Stimulated activated memory B cell treated with anti-CD40 and anti-IgM and Interleukin-4, amounts not matched to agents 10 μg/mL and 1 μg/mL and 100 μg/mL, for 72 hours (primary cell): ENCODE measurements at regions not wholly inside any gene's neighbourhood (a gene's known extent, or its start where the extent isn't known, plus 50 kb on each side); places are given as distances from the start of the nearest gene placed in this dataset.

Experiments
- ATAC-seq: fragments of 150-1000 bp; cut with Tn5 transposase; 2 replicates; pipeline ENCODE4 v1.10.0; 2021
- H3K27ac Mint-ChIP-seq: one replicate; pipeline ENCODE4 v1.8.0; 2022; ENCODE audit warnings: mild to moderate bottlenecking, mixed read lengths
- H3K27me3 Mint-ChIP-seq: one replicate; pipeline ENCODE4 v1.8.0; 2022; ENCODE audit warnings: mixed read lengths
- H3K36me3 Mint-ChIP-seq: one replicate; pipeline ENCODE4 v1.8.0; 2022; ENCODE audit warnings: mixed read lengths
- H3K4me1 Mint-ChIP-seq: one replicate; pipeline ENCODE4 v1.8.0; 2022; ENCODE audit warnings: mixed read lengths
- H3K4me3 Mint-ChIP-seq: one replicate; pipeline ENCODE4 v1.8.0; 2022; ENCODE audit warnings: mild to moderate bottlenecking, moderate library complexity, mixed read lengths
- H3K9me3 Mint-ChIP-seq: one replicate; pipeline ENCODE4 v1.8.0; 2022; ENCODE audit warnings: mixed read lengths

- Mint-ChIP-seq H3K27me3 (peaks cover 30% of the 10 kb centered on the region), H3K36me3 (no peaks in the 10 kb centered on the region), H3K9me3 (no peaks in the 10 kb centered on the region), H3K27ac (no peak overlapping the region), H3K4me1 (no peaks in the 10 kb centered on the region), H3K4me3 (no peak overlapping the region)
- no peak for ATAC-seq
These were observed 311.2 kb downstream of the AACS start for GRCh38 chr12:125376422-125376821.

- Mint-ChIP-seq H3K36me3 (no peaks in the 10 kb centered on the region), H3K4me1 (no peaks in the 10 kb centered on the region), H3K27me3 (peaks cover 30% of the 10 kb centered on the region), H3K27ac (no peak overlapping the region), H3K9me3 (no peaks in the 10 kb centered on the region), H3K4me3 (no peak overlapping the region)
- no peak for ATAC-seq
These were observed 311.9 kb downstream of the AACS start for GRCh38 chr12:125377093-125377492.

DNA sequence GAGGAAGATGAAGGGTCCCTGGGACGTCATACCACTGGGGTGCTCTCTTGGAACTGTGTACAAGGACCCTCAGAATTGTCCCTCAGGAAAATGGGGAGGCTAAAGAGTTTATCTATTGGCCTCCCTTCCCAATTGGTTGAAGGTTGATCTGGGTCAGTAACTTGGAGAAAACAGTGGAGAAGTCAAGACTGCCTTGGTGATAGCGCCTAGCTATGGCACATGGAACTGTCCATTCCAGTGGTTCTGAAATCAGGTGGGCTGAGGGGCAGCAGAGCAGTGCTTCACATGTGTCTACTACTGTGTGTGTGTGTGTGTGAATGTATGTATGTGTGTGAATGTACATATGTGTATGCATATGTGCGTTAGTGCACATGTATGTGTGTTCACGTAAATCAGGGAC is 316.1 kb downstream of the AACS start:
- ATAC-seq: no peak
- H3K27ac Mint-ChIP-seq: no peak overlapping the region
- H3K4me1 Mint-ChIP-seq: no peaks in the 10 kb centered on the region
- no peaks in the 10 kb centered on the region for H3K9me3 Mint-ChIP-seq
- H3K36me3 Mint-ChIP-seq: no peaks in the 10 kb centered on the region
- no peak overlapping the region for H3K4me3 Mint-ChIP-seq
- peaks cover 35% of the 10 kb centered on the region for H3K27me3 Mint-ChIP-seq

- Mint-ChIP-seq H3K27me3 (peaks cover 24% of the 10 kb centered on the region), H3K36me3 (no peaks in the 10 kb centered on the region), H3K9me3 (no peaks in the 10 kb centered on the region), H3K4me1 (no peaks in the 10 kb centered on the region), H3K27ac (no peak overlapping the region), H3K4me3 (no peak overlapping the region)
- ATAC-seq: no peak
These were observed 317.7 kb downstream of the AACS start for GRCh38 chr12:125382926-125383325.

- Mint-ChIP-seq H3K4me3 (no peak overlapping the region), H3K27me3 (peaks cover 20% of the 10 kb centered on the region), H3K36me3 (no peaks in the 10 kb centered on the region), H3K4me1 (no peaks in the 10 kb centered on the region), H3K9me3 (peaks cover 3% of the 10 kb centered on the region), H3K27ac (no peak overlapping the region)
- ATAC-seq: no peak
These were observed 321.4 kb downstream of the AACS start for GRCh38 chr12:125386652-125387051.

GRCh38 chr12:125387206-125387605 is 322.0 kb downstream of the AACS start:
- Mint-ChIP-seq H3K4me3 (no peak overlapping the region), H3K9me3 (peaks cover 3% of the 10 kb centered on the region), H3K27me3 (peaks cover 20% of the 10 kb centered on the region), H3K4me1 (no peaks in the 10 kb centered on the region), H3K36me3 (no peaks in the 10 kb centered on the region), H3K27ac (no peak overlapping the region)
- no peak for ATAC-seq

GRCh38 chr12:125389061-125389697 is 323.9 kb downstream of the AACS start:
- H3K27me3 Mint-ChIP-seq: peaks cover 20% of the 10 kb centered on the region
- no peak for ATAC-seq
- H3K27ac Mint-ChIP-seq: no peak overlapping the region

DNA sequence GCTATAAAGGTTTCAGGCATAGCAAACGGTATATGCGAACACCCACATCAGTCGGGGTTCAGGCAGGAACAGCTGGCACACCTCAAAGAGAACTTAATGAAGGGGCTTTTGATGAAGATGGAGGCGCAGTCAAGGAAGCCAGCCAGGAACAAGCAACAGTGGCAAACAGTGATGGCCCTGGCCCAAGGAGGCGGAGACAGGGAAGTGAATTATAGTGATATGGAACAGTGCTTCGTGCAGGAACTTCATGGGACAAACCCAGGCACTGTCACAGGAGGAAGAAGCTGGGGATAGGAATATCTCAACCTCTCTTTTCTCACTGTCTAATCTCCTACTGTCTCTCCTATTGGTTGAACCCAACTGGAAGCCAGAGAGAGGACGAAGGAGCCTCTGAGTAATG is 328.3 kb downstream of the AACS start:
- no peak for ATAC-seq
- Mint-ChIP-seq H3K27me3 (no peaks in the 10 kb centered on the region), H3K9me3 (peaks cover 11% of the 10 kb centered on the region), H3K4me3 (no peak overlapping the region), H3K27ac (no peak overlapping the region), H3K4me1 (no peaks in the 10 kb centered on the region), H3K36me3 (no peaks in the 10 kb centered on the region)

More at GRCh38 chr12:125389061-125389697, 323.9 kb downstream of the AACS start:
- Mint-ChIP-seq H3K9me3 (peaks cover 3% of the 10 kb centered on the region), H3K4me3 (no peak overlapping the region), H3K36me3 (no peaks in the 10 kb centered on the region), H3K4me1 (no peaks in the 10 kb centered on the region)

GRCh38 chr12:125395583-125396215 is 330.5 kb downstream of the AACS start:
- Mint-ChIP-seq H3K27me3 (no peaks in the 10 kb centered on the region), H3K4me1 (no peaks in the 10 kb centered on the region), H3K9me3 (peaks cover 18% of the 10 kb centered on the region), H3K36me3 (no peaks in the 10 kb centered on the region), H3K4me3 (no peak overlapping the region), H3K27ac (no peak overlapping the region)
- no peak for ATAC-seq

DNA sequence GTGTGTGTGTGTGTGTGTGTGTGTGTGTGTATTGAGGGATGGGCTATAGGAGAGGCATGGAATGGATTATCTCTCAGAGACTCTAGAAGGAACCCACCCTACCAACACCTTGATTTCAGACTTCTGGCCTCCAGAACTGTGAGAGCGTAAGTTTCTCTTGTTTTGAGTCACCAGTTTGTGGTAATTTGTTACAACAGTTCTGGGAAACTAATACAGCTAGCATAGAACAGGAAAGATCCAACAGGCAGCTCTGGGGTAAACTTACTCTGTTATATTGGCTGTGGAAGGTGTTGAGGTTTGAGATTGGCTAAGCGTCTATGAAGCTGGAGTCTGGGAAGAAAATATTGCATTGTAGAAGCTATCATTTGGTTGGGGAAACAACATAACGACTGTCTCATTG is 334.3 kb downstream of the AACS start:
- Mint-ChIP-seq H3K4me3 (no peak overlapping the region), H3K36me3 (no peaks in the 10 kb centered on the region), H3K27me3 (peaks cover 10% of the 10 kb centered on the region), H3K4me1 (no peaks in the 10 kb centered on the region), H3K27ac (no peak overlapping the region), H3K9me3 (peaks cover 25% of the 10 kb centered on the region)
- ATAC-seq: no peak

DNA sequence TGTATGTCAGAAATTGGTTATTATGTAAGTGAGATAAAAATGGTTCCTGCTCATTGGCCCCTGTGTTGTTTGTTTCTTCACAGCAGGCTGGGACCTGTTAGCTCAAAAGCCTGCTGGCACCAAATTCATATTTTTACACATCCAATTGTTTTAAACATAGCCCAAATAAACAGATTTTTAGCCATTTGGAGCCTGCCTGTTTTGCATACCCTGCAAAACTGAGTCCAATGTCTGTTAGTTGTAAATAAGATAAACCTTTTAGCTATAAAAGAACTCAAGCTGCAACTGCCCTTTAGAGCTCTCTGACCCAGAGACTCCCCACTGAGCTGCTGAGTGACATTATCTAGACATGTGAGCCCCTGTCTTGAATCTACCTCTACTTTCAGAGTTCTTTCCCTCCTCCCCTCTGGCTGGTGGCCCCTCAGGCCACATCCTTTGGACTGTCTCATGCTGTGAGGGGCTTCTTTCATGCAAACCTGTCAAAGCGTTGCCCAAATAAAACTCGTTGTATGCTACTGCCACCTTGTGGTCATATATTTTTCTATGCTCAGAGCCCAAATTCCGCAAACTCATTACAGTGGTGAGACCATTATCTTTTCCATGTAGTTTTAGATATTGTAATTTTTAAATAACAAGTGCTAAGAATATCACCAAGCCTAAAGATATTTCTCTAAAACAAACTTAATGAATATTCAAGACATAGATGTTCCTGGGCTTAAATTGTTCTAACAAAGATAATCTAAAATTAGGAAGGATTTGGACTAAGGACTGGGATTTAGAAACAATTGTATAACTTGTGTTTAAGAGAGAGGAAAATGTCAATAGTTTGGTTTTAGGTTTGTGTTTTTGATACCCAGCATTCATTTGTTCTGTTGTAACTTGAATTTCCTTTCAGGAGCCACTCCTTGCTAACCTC is 337.9 kb downstream of the AACS start:
- Mint-ChIP-seq H3K4me3 (no peak overlapping the region), H3K4me1 (peaks cover 6% of the 10 kb centered on the region), H3K27me3 (peaks cover 41% of the 10 kb centered on the region), H3K36me3 (no peaks in the 10 kb centered on the region), H3K27ac (no peak overlapping the region), H3K9me3 (peaks cover 20% of the 10 kb centered on the region)
- no peak for ATAC-seq

- ATAC-seq: no peak
- H3K36me3 Mint-ChIP-seq: no peaks in the 10 kb centered on the region
These were observed 338.6 kb downstream of the AACS start for GRCh38 chr12:125403843-125404242.

DNA sequence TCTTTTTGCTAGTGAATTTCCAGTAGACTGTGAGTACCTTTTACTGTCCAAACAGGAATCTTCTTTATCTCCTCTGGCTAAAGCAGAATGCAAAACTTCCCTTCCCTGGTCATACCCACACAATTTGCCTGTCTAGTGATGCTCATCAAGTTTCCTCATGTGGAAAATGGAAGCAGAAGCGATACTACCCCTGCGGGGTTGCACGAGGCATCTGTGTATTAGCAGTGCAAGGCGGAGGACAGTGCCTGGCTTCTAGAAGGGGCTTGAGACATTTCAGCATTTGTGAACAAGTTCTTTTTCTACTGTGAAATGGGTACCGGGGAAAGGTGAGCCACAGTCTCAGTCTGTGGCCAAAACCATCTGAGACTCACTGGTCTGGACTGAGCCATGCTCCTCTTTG is 340.9 kb downstream of the AACS start:
- peaks cover 6% of the 10 kb centered on the region for H3K4me1 Mint-ChIP-seq
- peaks cover 12% of the 10 kb centered on the region for H3K9me3 Mint-ChIP-seq
- ATAC-seq: peak; percentile 50
- no peak overlapping the region for H3K4me3 Mint-ChIP-seq
- H3K27ac Mint-ChIP-seq: no peak overlapping the region
- H3K27me3 Mint-ChIP-seq: peaks cover 41% of the 10 kb centered on the region
- H3K36me3 Mint-ChIP-seq: no peaks in the 10 kb centered on the region

More at GRCh38 chr12:125403843-125404242, 338.6 kb downstream of the AACS start:
- H3K27me3 Mint-ChIP-seq: peaks cover 41% of the 10 kb centered on the region
- no peak overlapping the region for H3K4me3 Mint-ChIP-seq
- peaks cover 6% of the 10 kb centered on the region for H3K4me1 Mint-ChIP-seq
- no peak overlapping the region for H3K27ac Mint-ChIP-seq
- H3K9me3 Mint-ChIP-seq: peaks cover 17% of the 10 kb centered on the region

- Mint-ChIP-seq H3K27ac (no peak overlapping the region), H3K9me3 (peaks cover 5% of the 10 kb centered on the region), H3K36me3 (no peaks in the 10 kb centered on the region), H3K27me3 (peaks cover 36% of the 10 kb centered on the region), H3K4me1 (peaks cover 6% of the 10 kb centered on the region), H3K4me3 (no peak overlapping the region)
- no peak for ATAC-seq
These were observed 343.5 kb downstream of the AACS start for GRCh38 chr12:125408718-125409117.

GRCh38 chr12:125412506-125412905 is 347.3 kb downstream of the AACS start:
- Mint-ChIP-seq H3K4me3 (no peak overlapping the region), H3K4me1 (no peaks in the 10 kb centered on the region), H3K27ac (no peak overlapping the region), H3K27me3 (peaks cover 25% of the 10 kb centered on the region), H3K9me3 (peaks cover 5% of the 10 kb centered on the region), H3K36me3 (no peaks in the 10 kb centered on the region)
- ATAC-seq: no peak
